NCI-H146 treated with DMSO at 0.1 percent for 48 hours (cell line): ENCODE measurements at regions not wholly inside any gene's neighbourhood (a gene's known extent, or its start where the extent isn't known, plus 50 kb on each side); places are given as distances from the start of the nearest gene placed in this dataset.
"Not testable (repeated sequence)": the region's sequence is repeated elsewhere in the genome, so short reads cannot be mapped to it uniquely, and the experiment has no call there.

Experiments
- DNase-seq: peaks from one replicate; lab custom pipeline; 2025; ENCODE audit not compliant: unreplicated experiment; lab: John Stamatoyannopoulos, UW

DNA sequence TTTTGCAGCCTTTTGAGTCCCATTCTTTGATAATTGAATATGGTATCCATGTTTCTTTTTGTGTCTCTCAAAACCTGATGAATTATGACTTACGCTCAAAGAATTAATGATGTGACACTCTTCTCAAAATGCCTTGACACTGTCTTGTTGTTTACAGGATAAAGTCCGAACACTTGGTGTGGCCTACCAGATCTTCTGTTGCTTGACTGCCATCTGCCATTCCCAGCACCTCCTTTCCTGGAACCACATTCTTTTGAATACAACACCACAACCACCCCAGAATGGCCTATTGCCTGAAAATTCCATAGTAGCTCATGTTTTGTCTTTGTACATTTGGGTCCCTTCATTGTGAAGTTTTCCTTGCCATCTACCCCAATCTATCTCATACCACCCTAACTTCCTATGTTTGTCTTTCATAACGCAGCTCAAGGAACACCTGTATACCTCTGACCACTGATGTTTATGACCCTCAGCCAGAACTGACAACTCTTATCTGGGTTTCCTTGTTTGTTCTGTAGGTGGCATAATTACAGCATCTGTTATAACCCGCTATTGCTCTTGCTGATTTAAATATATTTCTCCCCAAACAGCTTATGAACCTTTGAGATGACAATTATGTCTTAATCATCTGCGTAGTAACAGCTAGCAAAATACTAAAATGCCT lies 991.3 kb downstream of the RAB28 start:
- no peak for DNase-seq

DNA sequence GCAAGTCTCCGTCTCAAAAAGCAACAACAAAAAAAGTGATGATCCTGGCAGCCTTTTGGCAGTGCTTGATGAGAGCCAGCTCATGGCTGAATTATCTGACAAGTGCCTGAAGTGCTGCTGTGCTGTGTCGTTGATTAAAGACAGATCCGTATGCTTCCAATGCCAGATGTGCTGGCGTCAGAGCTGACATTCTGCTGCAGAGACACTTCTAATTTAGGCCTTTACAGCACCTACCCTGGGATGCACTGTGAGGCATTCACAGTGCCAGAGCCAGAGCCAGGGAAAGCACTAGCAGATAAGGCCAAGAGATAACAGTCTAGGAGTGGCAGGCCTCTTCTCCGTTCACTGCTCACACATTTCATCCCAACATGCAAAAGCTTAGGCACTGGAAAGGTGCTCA lies 995.5 kb downstream of the RAB28 start:
- no peak for DNase-seq

DNA sequence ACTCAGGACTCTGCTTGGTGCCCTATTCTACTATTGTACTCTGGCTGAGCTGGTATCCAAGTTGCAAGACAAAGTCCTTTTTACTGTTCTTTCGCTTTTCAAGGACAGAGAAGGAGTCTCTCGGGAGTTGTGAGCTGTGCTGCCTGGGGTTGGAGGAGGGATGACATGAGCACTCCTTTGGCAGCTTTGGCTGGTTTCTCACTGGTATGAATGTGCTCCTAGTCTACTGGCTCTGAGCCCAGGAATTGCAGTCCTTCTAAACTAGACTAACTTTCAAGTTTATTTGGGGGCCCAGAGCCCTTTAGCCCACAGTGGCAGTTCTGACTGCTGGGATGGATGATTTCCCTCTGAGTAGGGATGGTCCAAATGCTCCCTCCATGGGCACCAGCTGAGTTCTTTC lies 997.1 kb downstream of the RAB28 start:
- DNase-seq = no peak

DNA sequence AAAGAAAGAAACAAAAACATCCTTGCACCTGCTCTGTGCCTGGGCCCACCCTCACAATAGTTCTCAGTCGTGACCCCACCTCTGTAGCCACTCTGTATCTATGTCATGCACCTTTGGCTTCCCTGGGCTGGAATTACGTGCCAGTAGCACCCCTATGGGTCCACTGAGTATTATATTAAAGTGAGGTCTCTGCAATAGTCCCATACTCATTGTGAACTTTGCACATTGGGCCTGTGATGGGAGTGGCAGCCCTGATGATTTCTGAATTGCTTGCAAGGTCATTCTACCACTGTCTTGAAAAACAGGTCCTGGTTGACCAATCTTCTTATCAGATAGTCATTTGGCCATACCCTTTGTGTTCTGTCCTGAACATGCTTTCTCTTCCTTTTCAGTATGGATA lies 1012.1 kb downstream of the RAB28 start:
- DNase-seq = no peak

DNA sequence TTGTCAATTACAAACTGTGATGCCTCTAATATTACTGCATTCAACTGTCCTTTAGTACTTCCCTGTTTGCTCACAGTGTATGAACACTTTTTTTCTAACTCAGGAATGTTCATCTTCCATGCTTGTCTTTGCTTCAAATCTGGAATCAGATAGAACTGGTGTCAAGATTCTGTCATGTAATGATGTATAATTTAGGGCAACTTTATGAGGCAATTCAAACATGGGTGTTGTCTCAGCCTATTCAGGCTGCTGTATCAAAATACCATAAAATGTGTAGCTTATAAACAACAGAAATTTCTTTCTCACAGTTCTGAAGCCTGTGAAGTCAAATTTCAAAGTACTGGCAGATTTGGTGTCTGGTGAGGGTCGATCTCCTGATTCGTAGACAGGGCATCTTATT lies 1012.9 kb downstream of the RAB28 start:
- no peak for DNase-seq

DNA sequence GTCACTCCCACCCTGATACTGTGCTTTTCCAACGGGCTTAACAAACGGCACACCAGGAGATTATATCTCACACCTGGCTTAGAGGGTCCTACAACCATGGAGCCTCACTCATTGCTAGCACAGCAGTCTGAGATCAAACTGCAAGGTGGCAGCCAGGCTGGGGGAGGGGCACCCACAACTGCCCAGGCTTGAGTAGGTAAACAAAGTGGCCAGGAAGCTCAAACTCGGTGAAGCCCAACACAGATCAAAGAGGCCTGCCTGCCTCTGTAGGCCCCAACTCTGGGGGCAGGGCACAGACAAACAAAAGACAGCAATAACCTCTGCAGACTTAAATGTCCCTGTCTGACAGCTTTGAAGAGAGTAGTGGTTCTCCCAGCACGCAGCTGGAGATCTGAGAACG lies 1022.6 kb downstream of the RAB28 start:
- DNase-seq = not testable (repeated sequence)

DNA sequence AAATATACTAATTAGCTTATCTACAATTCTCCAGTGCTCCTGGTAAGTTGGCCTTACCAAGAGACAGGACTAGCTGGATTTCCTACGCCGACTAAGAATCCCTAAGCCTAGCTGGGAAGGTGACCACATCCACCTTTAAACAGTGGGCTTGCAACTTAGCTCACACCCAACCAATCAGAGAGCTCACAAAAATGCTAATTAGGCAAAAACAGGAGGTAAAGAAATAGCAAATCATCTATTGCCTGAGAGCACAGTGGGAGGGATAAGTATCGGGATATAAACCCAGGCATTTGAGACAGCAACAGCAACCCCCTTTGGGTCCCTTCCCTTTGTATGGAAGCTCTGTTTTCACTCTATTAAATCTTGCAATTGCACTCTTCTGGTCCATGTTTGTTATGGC lies 1025.0 kb downstream of the RAB28 start:
- DNase-seq = no peak

DNA sequence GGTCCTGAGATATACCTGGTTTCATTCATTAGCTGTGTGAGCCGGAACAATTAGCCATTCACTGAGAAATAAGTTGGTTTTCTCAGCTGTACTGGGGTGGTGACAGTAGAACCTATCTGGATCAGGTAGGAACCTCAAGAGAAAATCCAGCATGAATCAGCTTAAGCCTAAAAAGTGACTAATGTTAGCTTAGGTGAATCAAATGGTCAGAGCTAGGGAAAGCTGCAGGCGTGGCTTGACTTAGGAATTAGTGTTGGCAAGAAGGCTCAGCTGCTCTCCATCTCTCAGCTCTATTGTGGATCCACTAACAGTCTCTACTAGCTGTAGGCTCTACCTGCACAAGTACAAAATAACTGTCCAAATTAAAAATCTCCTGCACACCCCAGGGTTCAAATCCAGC lies 1025.5 kb downstream of the RAB28 start:
- DNase-seq = no peak

DNA sequence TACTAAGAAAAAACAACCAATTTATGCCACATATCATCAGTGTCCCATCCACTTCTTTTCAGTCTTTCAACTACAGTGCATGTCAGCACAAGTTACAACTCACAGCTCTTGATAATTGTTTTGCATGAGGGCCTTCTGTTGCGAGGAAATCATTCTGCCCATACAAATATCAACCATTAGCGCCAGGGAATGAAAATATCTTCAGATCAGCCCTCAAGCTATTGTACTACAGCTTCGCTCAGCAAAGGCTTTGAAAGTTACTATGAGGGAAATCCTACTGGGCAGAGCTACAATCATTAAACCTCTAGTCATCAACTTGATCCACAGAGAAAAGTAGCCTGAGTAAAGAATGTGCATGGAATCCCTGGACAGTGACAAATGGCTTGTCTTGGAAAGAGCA lies 1023.6 kb upstream of the HS3ST1 start:
- DNase-seq = no peak

DNA sequence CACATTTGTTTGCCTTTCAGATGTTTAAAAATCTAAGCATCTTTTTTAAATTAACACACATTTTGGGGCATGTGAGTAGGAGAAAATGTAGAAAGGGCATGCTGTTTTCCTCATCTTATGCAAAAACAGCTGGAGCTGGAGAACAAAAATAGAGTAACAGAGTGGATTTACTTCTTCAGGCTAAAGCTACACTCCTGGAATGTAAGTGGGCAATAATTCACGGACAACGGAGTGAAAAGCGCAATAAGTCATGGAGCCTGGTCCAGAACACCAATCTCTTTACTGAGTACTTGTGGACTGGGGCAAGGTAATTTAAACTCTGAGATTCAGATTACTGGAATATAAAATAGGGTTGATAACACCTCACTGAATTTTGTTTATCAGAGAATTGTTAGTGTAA lies 1018.8 kb upstream of the HS3ST1 start:
- DNase-seq = no peak

DNA sequence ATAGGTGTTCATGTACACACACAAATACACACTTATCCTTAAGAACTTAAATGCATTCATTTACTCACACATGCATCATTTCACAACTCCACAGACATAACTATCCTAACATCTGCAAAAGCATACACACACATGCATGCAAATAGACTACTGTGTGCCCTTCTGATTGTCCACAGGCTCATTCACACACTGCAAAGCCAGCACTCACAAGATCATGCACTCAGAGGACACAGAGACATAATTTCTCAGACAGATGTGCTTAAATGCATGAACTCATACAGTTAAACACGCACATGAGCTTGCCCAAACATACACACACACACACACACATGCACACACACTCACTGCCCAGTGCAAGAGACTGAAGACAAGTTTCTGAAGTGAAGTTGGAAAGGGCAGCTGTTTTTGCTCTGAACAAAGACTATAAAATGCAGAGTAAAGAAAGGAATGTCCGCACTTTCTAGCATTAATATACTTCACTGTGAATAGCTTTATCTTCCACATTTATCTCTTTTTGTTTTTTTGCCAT lies 1018.0 kb upstream of the HS3ST1 start:
- DNase-seq = no peak

DNA sequence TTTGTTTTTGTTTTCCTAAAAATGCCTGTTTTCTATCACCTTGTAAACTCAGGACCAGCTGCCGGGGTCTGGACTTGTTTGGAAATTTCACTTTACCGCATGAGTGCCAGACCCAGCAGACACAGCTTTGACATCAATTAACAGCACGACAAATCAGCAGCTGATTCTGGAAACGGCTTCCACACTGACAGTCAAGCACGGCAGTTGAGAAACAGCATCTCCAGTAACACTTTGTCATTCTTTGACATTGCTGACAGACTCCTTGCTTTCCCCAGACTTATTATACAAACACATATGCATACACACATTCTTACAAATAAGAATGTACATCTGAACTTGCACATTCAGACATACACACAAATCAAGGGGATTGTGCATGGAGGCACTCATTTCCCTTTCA lies 1017.6 kb upstream of the HS3ST1 start:
- DNase-seq = no peak

DNA sequence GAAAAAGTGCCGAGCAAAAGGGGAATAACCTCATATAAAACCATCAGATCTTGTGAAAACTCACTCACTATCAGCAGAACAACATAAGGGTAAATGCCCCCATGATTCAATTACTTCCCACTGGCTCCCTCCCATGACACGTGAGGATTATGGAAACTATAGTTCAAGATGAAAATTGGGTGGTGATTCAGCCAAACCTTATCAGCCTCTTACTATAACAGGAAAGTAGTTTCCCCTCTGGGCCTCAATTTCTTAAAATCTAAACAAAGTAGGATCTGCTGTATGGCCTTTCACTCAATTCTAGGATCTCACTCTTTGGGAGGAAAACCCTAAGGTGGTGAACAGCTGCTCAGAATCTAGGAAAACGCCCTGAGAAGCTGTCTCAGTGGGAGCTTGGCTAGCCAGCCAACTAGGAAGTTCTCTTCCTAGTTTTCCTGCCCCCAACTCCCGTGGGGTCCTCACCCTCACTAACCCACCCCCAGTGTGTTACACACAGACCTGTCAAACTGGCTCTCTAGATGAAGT lies 1017.1 kb upstream of the HS3ST1 start:
- DNase-seq = no peak

DNA sequence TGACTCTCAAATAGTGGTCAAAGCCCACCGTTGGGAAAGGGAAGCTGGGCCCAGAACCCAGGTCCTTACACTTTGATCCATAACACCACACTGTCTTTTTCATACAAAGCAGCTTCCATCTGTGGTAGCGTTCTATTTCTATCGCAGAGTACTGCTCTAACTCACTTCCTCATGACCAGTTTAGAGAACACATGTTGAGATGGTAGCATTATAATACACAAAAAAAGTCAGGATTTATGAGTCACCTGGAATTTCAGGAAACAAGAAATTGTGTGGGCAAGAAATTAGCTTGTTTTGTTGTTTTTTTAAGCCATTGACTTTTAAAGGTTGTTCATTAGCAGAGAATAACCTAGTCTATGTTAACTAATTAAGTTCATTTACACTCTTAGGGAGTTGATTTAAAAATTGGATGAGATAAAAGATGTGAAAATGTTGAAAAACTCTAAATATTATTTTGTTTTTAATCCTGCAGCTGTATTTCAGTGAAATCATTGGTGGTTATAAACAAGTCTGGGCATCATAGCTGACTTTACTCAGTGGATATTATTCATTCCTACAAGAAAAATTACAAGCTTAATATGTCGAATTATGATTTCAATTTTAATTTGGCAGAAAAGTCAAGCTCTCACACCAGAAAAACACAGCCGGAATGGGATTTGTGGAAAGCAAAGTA lies 1011.1 kb upstream of the HS3ST1 start:
- no peak for DNase-seq

DNA sequence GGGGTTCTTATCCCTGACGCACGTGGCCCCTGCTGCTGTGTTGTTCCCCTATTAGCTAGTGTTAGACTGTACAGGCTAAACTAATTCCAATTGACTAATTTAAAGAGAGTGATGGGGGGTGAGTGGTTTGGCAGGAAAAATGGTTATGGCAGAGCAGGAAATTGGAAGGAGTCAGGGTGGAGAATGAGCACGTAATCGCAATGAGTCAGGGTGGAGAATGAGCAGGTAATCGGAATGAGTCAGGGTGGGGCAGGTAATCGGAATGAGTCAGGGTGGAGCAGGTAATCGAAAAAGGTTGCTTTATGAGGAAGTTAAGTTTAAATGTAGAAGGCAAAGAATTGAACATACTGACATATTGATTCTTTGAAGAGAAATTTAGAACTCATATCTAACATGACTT lies 1002.6 kb upstream of the HS3ST1 start:
- DNase-seq = not testable (repeated sequence)

DNA sequence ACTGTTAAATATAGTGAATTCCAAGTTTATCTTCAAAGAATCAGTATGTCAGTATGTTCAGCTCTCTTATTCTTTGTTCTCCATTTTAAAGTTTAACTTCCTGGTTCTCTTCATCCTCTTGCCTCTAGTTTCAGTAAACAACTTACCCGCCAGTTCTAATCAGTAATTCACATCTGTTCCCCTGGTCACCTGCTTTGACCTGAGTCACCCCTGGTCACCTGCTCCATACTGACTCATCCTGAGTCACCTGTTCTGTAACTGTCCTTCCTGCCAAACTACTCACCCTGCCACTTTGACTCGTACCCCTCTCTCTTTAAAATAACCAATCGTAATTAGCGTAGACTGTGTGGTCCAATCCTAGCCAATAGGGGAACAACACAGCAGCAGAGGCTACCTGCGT lies 992.7 kb upstream of the HS3ST1 start:
- no peak for DNase-seq

DNA sequence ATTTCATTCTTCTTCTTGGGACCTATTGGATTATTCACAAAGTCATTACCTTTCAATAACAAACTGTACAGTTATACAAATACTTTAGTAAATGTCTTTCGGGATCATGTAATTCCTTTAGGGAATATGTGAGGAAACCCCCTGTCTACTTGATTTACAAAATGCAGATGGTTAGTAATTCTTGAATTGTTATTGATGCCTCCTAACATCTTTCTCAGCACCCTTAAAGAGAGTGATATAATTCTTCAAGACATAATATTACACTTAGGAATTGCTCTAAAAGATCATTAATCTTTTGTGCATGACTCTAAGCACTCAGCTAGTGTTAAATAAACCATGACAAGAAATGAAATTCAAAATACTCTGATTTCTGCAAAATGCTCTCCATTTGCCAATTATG lies 988.1 kb upstream of the HS3ST1 start:
- no peak for DNase-seq

DNA sequence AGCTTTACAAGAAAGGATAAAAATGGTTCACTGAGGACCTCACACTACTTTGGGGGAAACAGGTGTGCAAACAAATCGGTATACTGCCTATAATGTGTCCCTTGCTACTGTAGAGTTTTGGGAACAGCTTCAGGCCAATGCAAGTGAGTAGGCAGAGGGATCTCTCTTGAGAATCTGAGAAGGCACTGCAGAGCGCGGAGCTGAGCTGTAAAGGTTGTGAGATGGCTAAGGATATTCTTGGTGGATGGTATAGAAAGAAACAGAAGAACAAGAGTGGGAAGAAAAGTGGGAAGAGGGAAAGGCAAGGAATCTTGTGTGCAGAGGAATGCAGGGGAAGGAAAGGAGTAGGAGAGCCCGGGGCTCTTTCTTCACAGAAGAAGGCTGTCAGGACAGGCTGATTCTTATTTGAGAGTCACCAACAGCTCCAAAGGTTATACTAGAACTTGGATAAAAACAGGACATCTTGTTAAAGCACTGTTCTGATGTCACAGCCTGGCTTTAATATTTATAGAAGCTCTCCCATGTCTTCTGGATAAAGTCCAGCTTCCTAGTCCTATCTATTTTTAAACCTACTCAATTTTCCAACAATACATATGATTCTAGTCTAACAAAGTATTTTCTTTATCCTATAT lies 985.6 kb upstream of the HS3ST1 start:
- DNase-seq = no peak

DNA sequence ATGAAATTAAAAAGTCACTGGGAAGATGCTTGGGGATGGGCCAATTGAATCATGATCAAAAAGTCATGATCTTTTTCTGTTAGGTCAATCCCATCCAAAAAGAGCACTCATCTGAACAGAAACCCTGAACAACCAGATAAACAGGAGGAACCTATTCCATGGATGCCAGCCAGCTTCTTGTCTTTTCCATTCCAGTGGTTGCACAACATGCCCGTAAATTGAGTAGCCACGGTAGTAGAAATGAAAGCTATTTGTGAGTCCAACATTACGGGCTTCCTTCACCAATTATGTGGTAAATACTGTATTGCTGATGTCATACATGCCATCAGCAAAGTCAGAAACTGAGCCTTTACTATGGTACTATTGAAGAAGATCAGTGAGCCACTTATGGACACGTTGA lies 982.4 kb upstream of the HS3ST1 start:
- no peak for DNase-seq

DNA sequence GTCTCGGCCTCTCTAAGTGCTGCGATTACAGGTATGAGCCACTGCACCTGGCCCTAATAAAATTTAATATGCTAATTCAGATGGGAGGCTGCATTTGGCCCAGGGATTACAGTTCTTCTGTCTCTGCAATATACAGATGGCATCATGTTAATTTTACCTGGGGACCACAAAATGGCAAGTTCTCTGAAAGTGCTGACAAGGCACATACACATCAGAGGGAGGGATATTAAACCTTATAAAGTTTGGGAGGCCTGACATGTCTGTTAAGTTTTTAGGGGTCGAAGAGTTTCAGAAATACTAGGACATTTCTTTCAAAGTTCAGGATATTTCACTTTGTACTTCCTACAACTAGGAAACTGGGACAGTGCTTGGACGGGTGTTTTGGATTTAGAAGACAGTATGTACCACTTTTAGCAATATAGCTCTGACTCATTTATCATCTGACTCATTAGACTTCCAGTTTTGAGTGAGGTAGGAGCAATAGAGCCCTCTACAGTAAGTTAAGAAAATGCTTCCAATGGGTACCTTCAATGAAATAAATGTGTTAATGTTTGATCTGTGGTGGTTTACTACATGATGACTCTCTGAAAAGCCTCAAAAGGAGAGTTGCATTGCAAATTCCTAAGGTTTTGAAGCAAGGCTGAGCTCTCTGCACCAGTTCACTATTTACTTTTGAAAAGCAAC lies 981.0 kb upstream of the HS3ST1 start:
- no peak for DNase-seq

DNA sequence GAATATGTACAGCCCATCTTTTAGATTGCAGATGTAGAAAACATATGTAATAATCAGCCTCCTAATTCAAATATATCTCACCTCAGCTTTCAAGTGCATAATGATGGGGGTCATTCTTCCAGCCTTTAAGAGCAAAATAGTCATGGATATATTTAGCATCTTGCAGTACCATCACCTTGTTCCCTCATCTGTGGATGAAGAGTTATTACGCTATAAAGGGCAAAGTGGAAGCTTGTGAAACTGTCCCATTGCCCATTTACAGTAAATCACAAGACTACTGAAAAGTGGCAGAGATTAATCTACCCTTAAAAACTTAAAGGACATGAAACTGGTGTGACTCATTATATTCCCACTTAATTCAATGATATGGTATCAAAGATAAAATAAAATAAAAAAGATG lies 979.7 kb upstream of the HS3ST1 start:
- DNase-seq = no peak

DNA sequence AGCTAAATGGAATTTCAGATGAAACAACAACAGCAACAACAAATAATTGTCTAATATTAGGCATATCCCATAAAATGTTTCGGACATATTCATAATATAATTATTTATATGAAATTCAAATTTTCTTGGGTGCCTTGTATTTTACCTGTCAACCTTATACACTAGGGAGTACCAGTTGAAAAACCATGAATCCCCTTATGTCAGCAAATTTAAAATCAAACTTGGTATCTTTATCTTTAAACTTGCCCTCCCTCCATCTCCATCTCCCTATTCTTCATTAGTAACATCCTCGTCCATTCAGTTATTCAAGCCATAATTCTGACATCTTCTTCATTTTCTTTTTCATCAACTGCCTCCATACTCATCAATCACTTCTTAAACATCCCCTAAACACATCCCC lies 974.5 kb upstream of the HS3ST1 start:
- DNase-seq = no peak
